AG09319 (cell line): ENCODE measurements at regions not wholly inside any gene's neighbourhood (a gene's known extent, or its start where the extent isn't known, plus 50 kb on each side); places are given as distances from the start of the nearest gene placed in this dataset.

Experiments
- DNase-seq: peaks from one replicate; pipeline ENCODE4 v3.0.0-alpha.2; 2010; ENCODE audit warnings: low read depth; ENCODE audit errors: extremely low read depth
- CTCF ChIP-seq: IDR thresholded peaks from 2 replicates; pipeline ENCODE4 v1.5.1; 2011; ENCODE audit warnings: low read depth, mild to moderate bottlenecking, inconsistent platforms, low read length, moderate library complexity

GRCh38 chr6:125568609-125569008 is 180.8 kb upstream of the HEY2 start:
- no peak for TF ChIP-seq CTCF
- DNase-seq = no peak

DNA sequence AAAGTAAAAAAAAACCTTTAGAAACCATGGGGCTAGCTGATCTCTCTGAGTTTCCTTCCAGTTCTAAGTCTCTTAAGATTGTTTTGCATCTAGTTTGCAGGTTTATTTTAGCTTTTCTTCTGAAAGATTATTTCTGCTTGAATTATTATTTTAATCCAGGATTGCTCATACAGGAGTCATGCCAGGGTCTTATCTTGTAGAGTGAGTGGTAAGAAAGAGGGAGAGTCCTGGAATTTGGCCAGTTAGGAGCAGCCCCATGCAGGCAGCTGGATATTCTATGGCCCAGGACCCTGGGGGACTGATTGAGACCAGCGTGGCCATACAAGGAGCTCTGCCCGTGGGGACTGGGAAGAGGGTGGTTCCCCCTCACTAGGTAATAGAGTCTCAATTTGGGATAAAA is 178.9 kb upstream of the HEY2 start:
- DNase-seq = no peak
- no peak for TF ChIP-seq CTCF

- no peak for DNase-seq
- TF ChIP-seq CTCF = no peak
Measured at GRCh38 chr6:125571207-125571755, 178.2 kb upstream of the HEY2 start.

GRCh38 chr6:125574604-125575003 is 174.8 kb upstream of the HEY2 start:
- DNase-seq = no peak

GRCh38 chr6:125577124-125577662 is 172.2 kb upstream of the HEY2 start:
- no peak for DNase-seq
- TF ChIP-seq CTCF = no peak

More at GRCh38 chr6:125574604-125575003, 174.8 kb upstream of the HEY2 start:
- TF ChIP-seq CTCF = no peak

- no peak for DNase-seq
- no peak for TF ChIP-seq CTCF
Measured at GRCh38 chr6:125584468-125584939, 164.9 kb upstream of the HEY2 start.

DNA sequence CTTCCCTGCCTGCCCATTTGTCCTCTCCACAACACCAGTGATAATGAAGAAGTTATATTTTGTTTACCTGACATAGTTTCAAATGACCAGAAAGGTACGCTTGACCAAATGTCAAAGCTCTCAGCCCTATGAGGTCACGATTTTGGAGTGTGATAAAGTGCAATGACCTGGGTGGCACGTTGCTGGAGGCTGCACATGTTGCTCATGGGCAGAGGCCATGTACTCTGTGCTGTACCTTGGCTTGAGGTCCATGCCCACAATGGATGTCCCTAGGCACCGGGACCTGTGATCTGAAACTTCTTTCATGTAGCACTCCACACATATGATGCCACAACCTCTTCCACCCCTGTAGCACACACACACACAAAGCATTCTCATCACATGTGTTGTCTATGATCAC is 164.0 kb upstream of the HEY2 start:
- DNase-seq = no peak
- no peak for TF ChIP-seq CTCF
